Amniotic epithelial cell (primary cell): ENCODE measurements at regions not wholly inside any gene's neighbourhood (a gene's known extent, or its start where the extent isn't known, plus 50 kb on each side); places are given as distances from the start of the nearest gene placed in this dataset.
A peak's percentile ranks its signal among the peaks of the same experiment; 100 is the strongest.
"Not testable (repeated sequence)": the region's sequence is repeated elsewhere in the genome, so short reads cannot be mapped to it uniquely, and the experiment has no call there.

Source experiments
- DNase-seq: peaks from one replicate; pipeline ENCODE4 v3.0.0-alpha.2; 2010; ENCODE audit warnings: low read depth

GRCh38 chr6:97450087-97450486 lies 167.1 kb upstream of the MMS22L start:
- DNase-seq: no peak

- DNase-seq: no peak
Measured at GRCh38 chr6:97456070-97456469, 173.1 kb upstream of the MMS22L start.

GRCh38 chr6:97459535-97459934 lies 176.5 kb upstream of the MMS22L start:
- DNase-seq: no peak

- no peak for DNase-seq
Measured at GRCh38 chr6:97459986-97460385, 177.0 kb upstream of the MMS22L start.

GRCh38 chr6:97460394-97461080 lies 177.5 kb upstream of the MMS22L start:
- DNase-seq: no peak

GRCh38 chr6:97461218-97461617 lies 178.2 kb upstream of the MMS22L start:
- DNase-seq: no peak

- DNase-seq: no peak
Measured at GRCh38 chr6:97462031-97462430, 179.0 kb upstream of the MMS22L start.

GRCh38 chr6:97462938-97463598 lies 180.1 kb upstream of the MMS22L start:
- no peak for DNase-seq

GRCh38 chr6:97465877-97466561 lies 183.0 kb upstream of the MMS22L start:
- no peak for DNase-seq

- DNase-seq: no peak
Measured at GRCh38 chr6:97468981-97469380, 186.0 kb upstream of the MMS22L start.

- DNase-seq: no peak
Measured at GRCh38 chr6:97469451-97469850, 186.4 kb upstream of the MMS22L start.

- no peak for DNase-seq
Measured at GRCh38 chr6:97470322-97470721, 187.3 kb upstream of the MMS22L start.

- DNase-seq: no peak
Measured at GRCh38 chr6:97473979-97474378, 191.0 kb upstream of the MMS22L start.

- DNase-seq: peak; percentile 58
Measured at GRCh38 chr6:97497713-97498331, 214.8 kb upstream of the MMS22L start.

- no peak for DNase-seq
Measured at GRCh38 chr6:97501853-97502252, 218.8 kb upstream of the MMS22L start.

- DNase-seq: no peak
Measured at GRCh38 chr6:97508646-97509045, 225.6 kb upstream of the MMS22L start.

GRCh38 chr6:97513260-97513659 lies 230.2 kb upstream of the MMS22L start:
- not testable (repeated sequence) for DNase-seq

- DNase-seq: no peak
Measured at GRCh38 chr6:97524811-97525210, 241.8 kb upstream of the MMS22L start.

GRCh38 chr6:97535800-97536199 lies 252.8 kb upstream of the MMS22L start:
- no peak for DNase-seq

- no peak for DNase-seq
Measured at GRCh38 chr6:97548354-97548753, 265.3 kb upstream of the MMS22L start.

GRCh38 chr6:97557355-97557754 lies 274.3 kb upstream of the MMS22L start:
- no peak for DNase-seq

GRCh38 chr6:97563529-97563928 lies 280.5 kb upstream of the MMS22L start:
- DNase-seq: no peak

GRCh38 chr6:97572943-97573342 lies 289.9 kb upstream of the MMS22L start:
- no peak for DNase-seq
